BJ (cell line): ENCODE measurements at regions not wholly inside any gene's neighbourhood (a gene's known extent, or its start where the extent isn't known, plus 50 kb on each side); places are given as distances from the start of the nearest gene placed in this dataset.

Experiments used
- CTCF ChIA-PET: fragments of 350-600 bp; formaldehyde crosslinking; extraction: SDS; loops from one replicate; lab custom pipeline; 2021; ENCODE audit warnings: antibody characterized with exemption, inconsistent platforms; lab: Yijun Ruan, JAX
- POLR2A ChIA-PET: fragments of 300-600 bp; sonication (Branson Sonifier 250); formaldehyde crosslinking; extraction: SDS; loops from one replicate; lab custom pipeline; 2021; ENCODE audit warnings: antibody characterized with exemption; lab: Charles Lee
- DNase-seq: peaks from one replicate; pipeline ENCODE4 v3.0.0-alpha.2; 2011; ENCODE audit warnings: low read depth
- H3K27me3 ChIP-seq: 2 replicates; pipeline ENCODE4 v1.6.0; 2011; ENCODE audit warnings: low read length; ENCODE audit not compliant: control insufficient read depth, insufficient read depth
- H3K36me3 ChIP-seq: 2 replicates; pipeline ENCODE4 v1.5.1; 2011; ENCODE audit warnings: low read length; ENCODE audit not compliant: control insufficient read depth, insufficient read depth
- H3K4me3 ChIP-seq: 2 replicates; pipeline ENCODE4 v1.5.1; 2011; ENCODE audit warnings: low read depth, mild to moderate bottlenecking, control low read depth, low read length
- TF ChIP-seq, protein P1 (sequence below): IDR thresholded peaks from 2 replicates; pipeline ENCODE4 v1.5.1; 2011; ENCODE audit warnings: low read depth, mild to moderate bottlenecking, control low read depth, inconsistent platforms, low read length, moderate library complexity; ENCODE audit not compliant: insufficient read depth

DNA sequence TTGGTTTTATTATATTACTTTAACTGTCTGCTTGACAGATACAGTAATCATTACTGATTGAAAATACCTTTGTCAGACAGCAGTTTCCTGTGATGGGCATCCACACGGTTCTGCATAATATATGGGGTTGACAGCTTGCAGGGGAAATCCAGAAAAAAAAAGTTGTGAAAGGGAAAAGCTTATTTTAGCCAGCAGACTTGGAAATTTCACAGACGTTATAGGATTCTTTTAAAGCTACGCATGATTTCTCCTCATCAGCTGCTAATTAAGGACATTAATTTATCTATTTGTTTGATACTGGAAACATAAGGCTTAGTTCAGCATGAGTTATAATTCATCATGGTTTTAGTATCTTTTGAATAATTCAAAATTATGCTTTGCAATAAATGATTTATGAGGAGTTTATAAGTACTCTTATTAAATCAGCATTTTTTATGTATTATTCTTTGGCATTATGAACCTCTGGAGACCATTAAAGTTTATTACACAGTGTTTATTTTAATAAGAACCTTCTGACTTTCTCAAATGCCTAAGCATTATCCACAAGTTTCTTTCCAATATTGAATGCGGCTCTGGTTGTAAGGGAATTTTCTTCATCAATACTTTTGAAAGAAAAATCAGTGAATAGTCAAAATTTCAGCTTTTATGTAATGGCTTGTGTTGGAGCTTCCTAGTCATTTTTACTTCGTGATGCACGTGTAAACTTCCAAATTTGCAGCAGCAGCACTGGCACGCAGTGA lies 235.3 kb upstream of the KCNK2 start:
- no peak for DNase-seq
- Histone ChIP-seq H3K36me3 (no peaks in the 10 kb centered on the region), H3K4me3 (no peak overlapping the region), H3K27me3 (no peaks in the 10 kb centered on the region)
- CTCF ChIA-PET, result interaction anchor here (0.9 kb wide), 1 partner anchor 52 kb away, joined by 3 read pairs; no protein-coding TSS in a partner anchor
- TF ChIP-seq, protein P1, sequence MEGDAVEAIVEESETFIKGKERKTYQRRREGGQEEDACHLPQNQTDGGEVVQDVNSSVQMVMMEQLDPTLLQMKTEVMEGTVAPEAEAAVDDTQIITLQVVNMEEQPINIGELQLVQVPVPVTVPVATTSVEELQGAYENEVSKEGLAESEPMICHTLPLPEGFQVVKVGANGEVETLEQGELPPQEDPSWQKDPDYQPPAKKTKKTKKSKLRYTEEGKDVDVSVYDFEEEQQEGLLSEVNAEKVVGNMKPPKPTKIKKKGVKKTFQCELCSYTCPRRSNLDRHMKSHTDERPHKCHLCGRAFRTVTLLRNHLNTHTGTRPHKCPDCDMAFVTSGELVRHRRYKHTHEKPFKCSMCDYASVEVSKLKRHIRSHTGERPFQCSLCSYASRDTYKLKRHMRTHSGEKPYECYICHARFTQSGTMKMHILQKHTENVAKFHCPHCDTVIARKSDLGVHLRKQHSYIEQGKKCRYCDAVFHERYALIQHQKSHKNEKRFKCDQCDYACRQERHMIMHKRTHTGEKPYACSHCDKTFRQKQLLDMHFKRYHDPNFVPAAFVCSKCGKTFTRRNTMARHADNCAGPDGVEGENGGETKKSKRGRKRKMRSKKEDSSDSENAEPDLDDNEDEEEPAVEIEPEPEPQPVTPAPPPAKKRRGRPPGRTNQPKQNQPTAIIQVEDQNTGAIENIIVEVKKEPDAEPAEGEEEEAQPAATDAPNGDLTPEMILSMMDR, result no peak
- POLR2A ChIA-PET, result no interaction called here

DNA sequence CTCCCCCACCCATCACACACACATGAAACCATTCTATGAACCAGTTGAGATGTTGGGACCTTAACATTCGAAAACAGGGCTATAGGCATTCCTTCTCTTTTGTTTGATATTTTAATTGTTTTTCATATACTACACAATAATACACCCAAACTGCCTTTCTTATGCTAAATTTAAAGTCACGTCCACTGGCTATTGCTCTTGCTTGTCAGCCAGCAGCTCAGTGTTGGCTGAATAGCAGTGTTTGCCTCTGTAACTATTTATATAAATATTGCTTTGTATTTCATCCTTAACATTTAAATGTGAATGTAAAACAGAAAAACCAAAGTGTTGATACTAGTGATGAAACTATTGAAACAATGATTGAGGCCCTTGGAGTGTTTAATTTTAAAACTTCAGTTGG lies 234.4 kb upstream of the KCNK2 start:
- Histone ChIP-seq H3K4me3 (no peak overlapping the region), H3K36me3 (no peaks in the 10 kb centered on the region), H3K27me3 (no peaks in the 10 kb centered on the region)
- POLR2A ChIA-PET, result no interaction called here
- CTCF ChIA-PET, result interaction anchor here (0.9 kb wide), 1 partner anchor 51 kb away, joined by 3 read pairs; no protein-coding TSS in a partner anchor
- TF ChIP-seq, protein P1, result no peak
- no peak for DNase-seq

DNA sequence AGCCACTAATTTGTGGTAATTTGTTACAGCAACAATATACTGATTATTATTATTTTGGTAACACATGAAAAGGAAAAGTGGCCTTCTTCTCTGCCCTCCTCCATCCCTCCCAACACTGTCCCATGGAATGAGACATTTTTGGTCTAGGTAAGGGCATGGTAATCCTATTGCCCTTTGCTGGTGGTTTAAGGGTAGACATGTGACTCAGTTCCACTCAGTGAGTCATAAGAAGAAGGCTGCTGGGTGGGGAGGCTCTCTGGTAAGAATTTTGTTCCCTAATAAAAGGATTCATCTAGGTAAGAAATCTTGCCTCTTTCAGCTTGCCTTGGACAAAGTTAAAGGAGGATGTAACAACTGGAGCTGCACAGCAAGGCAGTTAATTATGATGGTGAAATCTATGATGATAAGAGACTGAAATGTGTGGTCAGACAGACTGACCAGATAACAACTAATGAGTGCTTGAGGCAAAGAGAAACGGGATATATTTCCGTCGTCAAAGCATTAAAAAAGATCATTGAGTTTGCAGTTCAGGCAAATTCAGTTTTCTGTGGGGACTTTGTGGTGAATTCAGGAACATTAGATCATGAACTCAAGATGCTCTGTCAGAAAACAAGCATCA lies 232.0 kb upstream of the KCNK2 start:
- no peak for DNase-seq
- ChIA-PET CTCF (no interaction called here), POLR2A (no interaction called here)
- Histone ChIP-seq H3K27me3 (no peaks in the 10 kb centered on the region), H3K36me3 (no peaks in the 10 kb centered on the region), H3K4me3 (no peak overlapping the region)
- TF ChIP-seq, protein P1, result no peak

DNA sequence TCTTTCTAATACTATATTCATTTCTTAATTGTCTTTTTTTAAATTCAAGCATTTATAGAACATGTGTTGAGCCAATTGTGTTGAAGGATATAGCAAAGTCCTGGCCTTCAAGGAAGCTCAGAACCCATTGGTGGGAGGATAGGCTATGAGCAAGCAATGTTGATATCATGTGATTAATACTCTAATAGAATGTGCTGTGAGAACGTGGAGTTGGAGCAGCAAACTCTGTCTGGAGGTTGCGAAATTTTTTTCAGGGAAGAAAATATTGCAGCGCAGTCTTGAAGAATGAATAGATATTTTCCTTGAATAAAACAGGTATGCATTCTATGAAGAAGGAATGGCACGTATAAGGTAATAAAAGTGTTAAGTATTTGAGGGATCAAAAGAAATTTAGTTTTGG lies 229.2 kb upstream of the KCNK2 start:
- ChIA-PET POLR2A (no interaction called here), CTCF (interaction anchor here (0.8 to 1.3 kb wide), 2 partner anchors 10 to 234 kb away, joined by 3 read pairs; no protein-coding TSS in a partner anchor)

More for the DNA sequence above, 229.2 kb upstream of the KCNK2 start:
- Histone ChIP-seq H3K4me3 (no peak overlapping the region), H3K27me3 (no peaks in the 10 kb centered on the region), H3K36me3 (no peaks in the 10 kb centered on the region)
- TF ChIP-seq, protein P1, result no peak
- DNase-seq, result no peak
